A549 (cell line): ENCODE measurements at regions not wholly inside any gene's neighbourhood (a gene's known extent, or its start where the extent isn't known, plus 50 kb on each side); places are given as distances from the start of the nearest gene placed in this dataset.

Source experiments
- ATAC-seq, 2 experiments: fragments of 200-7000 bp in 1 of 2; fragments of >200 bp in 1 of 2; cut with Nextera tagmentation in 1 of 2; cut with Tn5 transposase in 1 of 2; 3 replicates each; pipeline versions ENCODE4 v1.8.0 to v1.9.1; 2018 to 2020; ENCODE audit warnings: mild to moderate bottlenecking in 1 of 2, moderate library complexity in 1 of 2
- CTCF ChIA-PET: fragments of 300-600 bp; sonication (Branson Sonifier 250); formaldehyde crosslinking; extraction: SDS; loops from one replicate; lab custom pipeline; 2021; ENCODE audit warnings: antibody characterized with exemption, inconsistent platforms; lab: Yijun Ruan, JAX
- POLR2A ChIA-PET: fragments of 350-600 bp; formaldehyde crosslinking; extraction: SDS; loops from one replicate; lab custom pipeline; 2021; ENCODE audit warnings: antibody characterized with exemption, inconsistent platforms; lab: Yijun Ruan, JAX
- DNase-seq, 2 experiments: peaks; one replicate each; pipeline versions ENCODE4 v3.0.0 to v3.0.0-alpha.2; 2011 to 2016; ENCODE audit warnings: low read depth in 1 of 2, low spot score in 1 of 2
- FAIRE-seq: peaks from 2 replicates; lab custom pipeline; 2011; peaks lifted over from hg19 to GRCh38; lab: Jason Lieb, UNC
- H3K27ac ChIP-seq, 2 experiments: fragments of >200 bp; sonication (Bioruptor Twin); formaldehyde crosslinking; 3 replicates each; pipeline ENCODE4 v1.5.1; 2016 to 2017
- H3K4me1 ChIP-seq: fragments of >200 bp; sonication (Bioruptor Twin); formaldehyde crosslinking; 3 replicates; pipeline ENCODE4 v1.6.1; 2016
- H3K4me2 ChIP-seq: fragments of >200 bp; sonication (Bioruptor Twin); formaldehyde crosslinking; 3 replicates; pipeline ENCODE4 v1.6.1; 2016
- H3K4me3 ChIP-seq: fragments of >200 bp; sonication (Bioruptor Twin); formaldehyde crosslinking; 3 replicates; pipeline ENCODE4 v1.5.1; 2016
- H3K9me3 ChIP-seq: fragments of >200 bp; sonication (Bioruptor Twin); formaldehyde crosslinking; 3 replicates; pipeline ENCODE4 v1.6.1; 2016
- CBX2 ChIP-seq: fragments of 200-600 bp; sonication (generic); IDR thresholded peaks from 2 replicates; pipeline ENCODE4 v1.6.1; 2016; ENCODE audit warnings: low read depth, mild to moderate bottlenecking, borderline replicate concordance
- CHD2 ChIP-seq: fragments of 150-350 bp; IDR thresholded peaks from 2 replicates; pipeline ENCODE4 v1.6.1; 2014; ENCODE audit warnings: low read length; ENCODE audit not compliant: partially characterized antibody
- CHD4 ChIP-seq: fragments of 200-600 bp; sonication (generic); IDR thresholded peaks from 2 replicates; pipeline ENCODE4 v1.6.1; 2016; ENCODE audit warnings: antibody characterized with exemption, mild to moderate bottlenecking, borderline replicate concordance
- EHMT2 ChIP-seq: fragments of 200-600 bp; sonication (generic); IDR thresholded peaks from 2 replicates; pipeline ENCODE4 v1.6.1; 2016; ENCODE audit warnings: antibody characterized with exemption, low read depth, mild to moderate bottlenecking, moderate library complexity
- EP300 ChIP-seq, 2 experiments: fragments of >200 bp; sonication (Bioruptor Twin); formaldehyde crosslinking; IDR thresholded peaks; 2 replicates in 1 of 2; 3 replicates in 1 of 2; pipeline ENCODE4 v1.6.1; 2016 to 2017
- ESRRA ChIP-seq: fragments of 150-350 bp; IDR thresholded peaks from 2 replicates; pipeline ENCODE4 v1.6.1; 2014; ENCODE audit warnings: mild to moderate bottlenecking, low read length, borderline replicate concordance
- FOSB ChIP-seq: fragments of 250-450 bp; sonication (Bioruptor Pico); IDR thresholded peaks from 2 replicates; pipeline ENCODE4 v1.5.0; 2020; ENCODE audit warnings: mild to moderate bottlenecking, moderate library complexity
- FOXS1 ChIP-seq: fragments of 250-450 bp; sonication (Bioruptor Pico); IDR thresholded peaks from 2 replicates; pipeline ENCODE4 v1.5.0; 2020; ENCODE audit warnings: mild to moderate bottlenecking, moderate library complexity
- GATA3 ChIP-seq: IDR thresholded peaks from 2 replicates; pipeline ENCODE4 v1.6.1; 2012; ENCODE audit warnings: borderline replicate concordance
- HOXB13 ChIP-seq: fragments of 250-450 bp; sonication (Bioruptor Pico); IDR thresholded peaks from 2 replicates; pipeline ENCODE4 v1.5.0; 2020; ENCODE audit warnings: low read depth, mild to moderate bottlenecking, moderate library complexity
- HOXB5 ChIP-seq: fragments of 250-450 bp; sonication (Bioruptor Pico); IDR thresholded peaks from 2 replicates; pipeline ENCODE4 v1.5.0; 2020; ENCODE audit warnings: mild to moderate bottlenecking, moderate library complexity
- JUN ChIP-seq, 2 experiments: fragments of >200 bp; sonication (Bioruptor Twin); formaldehyde crosslinking; IDR thresholded peaks; 2 replicates in 1 of 2; 3 replicates in 1 of 2; pipeline ENCODE4 v1.6.1; 2016 to 2017
- RNF2 ChIP-seq: fragments of 200-600 bp; sonication (generic); IDR thresholded peaks from 2 replicates; pipeline ENCODE4 v1.6.1; 2016; ENCODE audit warnings: low read depth, mild to moderate bottlenecking, antibody characterized with exemption, moderate library complexity, borderline replicate concordance
- TP53 ChIP-seq: fragments of 250-450 bp; sonication (Bioruptor Pico); IDR thresholded peaks from 2 replicates; pipeline ENCODE4 v1.5.0; 2021; ENCODE audit warnings: mild to moderate bottlenecking, moderate library complexity
- ZC3H11A ChIP-seq: fragments of 450-650 bp; IDR thresholded peaks from 2 replicates; pipeline ENCODE4 v1.6.1; 2014; ENCODE audit warnings: antibody characterized with exemption, mild to moderate bottlenecking
- ZSCAN20 ChIP-seq: fragments of 250-450 bp; sonication (Bioruptor Pico); IDR thresholded peaks from 2 replicates; pipeline ENCODE4 v1.8.0; 2022; ENCODE audit warnings: mild to moderate bottlenecking, moderate library complexity
- WGBS: methylation state at CpG from one replicate; pipeline ENCODE4 v1.1.6; 2017; ENCODE audit errors: missing lambda C conversion rate; 5-methylcytosine and 5-hydroxymethylcytosine counted together
- TF ChIP-seq, protein P1 (sequence below): IDR thresholded peaks from 2 replicates; pipeline ENCODE4 v1.6.1; 2012; ENCODE audit warnings: low read depth, borderline replicate concordance
- TF ChIP-seq, protein P2 (sequence below): fragments of 200-600 bp; sonication (generic); IDR thresholded peaks from 2 replicates; pipeline ENCODE4 v1.6.1; 2016; ENCODE audit warnings: antibody characterized with exemption, mild to moderate bottlenecking, moderate library complexity
- TF ChIP-seq, protein P3 (sequence below): fragments of >200 bp; sonication (Bioruptor Twin); formaldehyde crosslinking; IDR thresholded peaks from 2 replicates; pipeline ENCODE4 v1.6.1; 2016
- TF ChIP-seq, protein P4 (sequence below): fragments of 250-450 bp; sonication (Bioruptor Pico); IDR thresholded peaks from 2 replicates; pipeline ENCODE4 v1.5.0; 2020; ENCODE audit warnings: low read depth, mild to moderate bottlenecking, moderate library complexity
- TF ChIP-seq, protein P5 (sequence below): fragments of >200 bp; sonication (Bioruptor Twin); formaldehyde crosslinking; IDR thresholded peaks from 3 replicates; pipeline ENCODE4 v1.5.1; 2016

DNA sequence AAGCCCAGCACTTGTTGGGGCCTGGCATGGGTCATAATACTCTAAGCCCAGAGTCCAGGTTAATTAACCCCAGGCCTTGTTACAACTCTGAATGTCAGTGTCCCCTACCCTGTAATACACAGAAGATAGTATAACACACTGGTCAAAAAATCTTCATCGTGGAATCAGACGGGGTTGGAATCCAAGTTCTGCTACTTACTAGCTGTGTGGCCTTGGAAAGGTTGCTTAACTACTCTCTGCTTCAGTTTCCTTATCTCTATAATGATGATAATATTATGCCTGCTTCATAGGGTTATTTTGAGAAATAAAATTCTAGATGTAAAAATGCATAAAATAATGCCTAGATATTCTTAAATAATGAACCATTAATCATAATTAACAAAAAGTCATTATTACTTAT lies 77.8 kb upstream of the CTTNBP2NL start:
- ChIA-PET CTCF (interaction anchor here (1.2 kb wide), 1 partner anchor 493 kb away, joined by 3 read pairs; no protein-coding TSS in a partner anchor), POLR2A (no interaction called here)
- Histone ChIP-seq H3K4me1 (no peaks in the 10 kb centered on the region), H3K4me2 (no peak overlapping the region), H3K27ac (no peak overlapping the region), H3K4me3 (no peak overlapping the region), H3K9me3 (no peaks in the 10 kb centered on the region)
- FAIRE-seq (no peak), ATAC-seq (no peak), DNase-seq (no peak)
- TF ChIP-seq, protein P1, sequence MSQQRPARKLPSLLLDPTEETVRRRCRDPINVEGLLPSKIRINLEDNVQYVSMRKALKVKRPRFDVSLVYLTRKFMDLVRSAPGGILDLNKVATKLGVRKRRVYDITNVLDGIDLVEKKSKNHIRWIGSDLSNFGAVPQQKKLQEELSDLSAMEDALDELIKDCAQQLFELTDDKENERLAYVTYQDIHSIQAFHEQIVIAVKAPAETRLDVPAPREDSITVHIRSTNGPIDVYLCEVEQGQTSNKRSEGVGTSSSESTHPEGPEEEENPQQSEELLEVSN = no peak
- TF ChIP-seq ZC3H11A (no peak), CBX2 (no peak), TP53 (CRISPR knock-in tag) (no peak), FOSB (CRISPR knock-in tag) (no peak), HOXB13 (CRISPR knock-in tag) (no peak), GATA3 (no peak)
- TF ChIP-seq, protein P2, sequence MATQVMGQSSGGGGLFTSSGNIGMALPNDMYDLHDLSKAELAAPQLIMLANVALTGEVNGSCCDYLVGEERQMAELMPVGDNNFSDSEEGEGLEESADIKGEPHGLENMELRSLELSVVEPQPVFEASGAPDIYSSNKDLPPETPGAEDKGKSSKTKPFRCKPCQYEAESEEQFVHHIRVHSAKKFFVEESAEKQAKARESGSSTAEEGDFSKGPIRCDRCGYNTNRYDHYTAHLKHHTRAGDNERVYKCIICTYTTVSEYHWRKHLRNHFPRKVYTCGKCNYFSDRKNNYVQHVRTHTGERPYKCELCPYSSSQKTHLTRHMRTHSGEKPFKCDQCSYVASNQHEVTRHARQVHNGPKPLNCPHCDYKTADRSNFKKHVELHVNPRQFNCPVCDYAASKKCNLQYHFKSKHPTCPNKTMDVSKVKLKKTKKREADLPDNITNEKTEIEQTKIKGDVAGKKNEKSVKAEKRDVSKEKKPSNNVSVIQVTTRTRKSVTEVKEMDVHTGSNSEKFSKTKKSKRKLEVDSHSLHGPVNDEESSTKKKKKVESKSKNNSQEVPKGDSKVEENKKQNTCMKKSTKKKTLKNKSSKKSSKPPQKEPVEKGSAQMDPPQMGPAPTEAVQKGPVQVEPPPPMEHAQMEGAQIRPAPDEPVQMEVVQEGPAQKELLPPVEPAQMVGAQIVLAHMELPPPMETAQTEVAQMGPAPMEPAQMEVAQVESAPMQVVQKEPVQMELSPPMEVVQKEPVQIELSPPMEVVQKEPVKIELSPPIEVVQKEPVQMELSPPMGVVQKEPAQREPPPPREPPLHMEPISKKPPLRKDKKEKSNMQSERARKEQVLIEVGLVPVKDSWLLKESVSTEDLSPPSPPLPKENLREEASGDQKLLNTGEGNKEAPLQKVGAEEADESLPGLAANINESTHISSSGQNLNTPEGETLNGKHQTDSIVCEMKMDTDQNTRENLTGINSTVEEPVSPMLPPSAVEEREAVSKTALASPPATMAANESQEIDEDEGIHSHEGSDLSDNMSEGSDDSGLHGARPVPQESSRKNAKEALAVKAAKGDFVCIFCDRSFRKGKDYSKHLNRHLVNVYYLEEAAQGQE = no peak
- TF ChIP-seq, protein P3, sequence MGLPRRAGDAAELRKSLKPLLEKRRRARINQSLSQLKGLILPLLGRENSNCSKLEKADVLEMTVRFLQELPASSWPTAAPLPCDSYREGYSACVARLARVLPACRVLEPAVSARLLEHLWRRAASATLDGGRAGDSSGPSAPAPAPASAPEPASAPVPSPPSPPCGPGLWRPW = no peak
- 91% methylated on average over 2 of the region's 2 CpGs for WGBS

DNA sequence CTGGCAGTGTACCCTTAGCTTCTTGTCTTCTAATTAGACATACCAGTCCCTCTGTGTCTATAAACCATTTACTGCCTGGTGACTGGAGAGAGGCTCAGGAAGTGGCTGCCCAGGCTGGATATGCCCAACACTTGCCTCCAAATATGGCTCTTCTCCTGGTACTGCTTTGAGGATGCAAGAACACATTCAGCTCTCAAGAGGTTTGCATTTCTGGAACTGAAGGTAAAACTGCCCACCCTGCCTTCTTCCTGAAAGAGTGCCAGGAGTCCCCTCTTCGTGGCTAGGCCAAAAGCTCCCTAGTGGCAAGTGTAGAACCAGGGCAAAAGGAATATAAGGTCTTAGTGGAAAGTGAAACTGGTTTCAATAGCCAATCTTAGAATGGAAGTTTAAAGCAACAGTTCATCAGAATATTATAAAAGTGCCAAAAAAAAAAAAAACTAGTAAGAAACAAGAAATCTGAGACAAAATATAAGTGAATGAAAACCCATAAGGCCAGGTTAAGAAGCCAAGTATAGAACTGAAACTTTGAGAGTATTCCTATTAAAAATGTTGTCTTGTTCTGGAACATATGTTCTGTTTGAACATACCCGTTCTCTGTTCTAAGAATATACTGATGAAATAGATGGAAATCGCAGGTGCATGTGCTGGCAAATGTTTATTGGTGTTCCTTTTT lies 77.2 kb upstream of the CTTNBP2NL start:
- Histone ChIP-seq H3K9me3 (no peaks in the 10 kb centered on the region), H3K27ac (no peak overlapping the region), H3K4me3 (no peak overlapping the region), H3K4me2 (no peak overlapping the region), H3K4me1 (no peaks in the 10 kb centered on the region)
- no peak for ATAC-seq
- FAIRE-seq = no peak
- CTCF ChIA-PET = interaction anchor here (1.2 kb wide), 1 partner anchor 493 kb away, joined by 3 read pairs; no protein-coding TSS in a partner anchor
- TF ChIP-seq ESRRA (no peak), ZSCAN20 (CRISPR knock-in tag) (no peak), CHD4 (no peak), CHD2 (no peak), EHMT2 (no peak), TP53 (CRISPR knock-in tag) (no peak), JUN (IDR thresholded peaks at IDR 0.05) (no peak), EP300 (IDR thresholded peaks at IDR 0.05) (no peak), HOXB5 (CRISPR knock-in tag) (no peak), GATA3 (no peak), FOXS1 (CRISPR knock-in tag) (no peak), RNF2 (no peak)
- TF ChIP-seq, protein P2 = no peak
- TF ChIP-seq, protein P4, sequence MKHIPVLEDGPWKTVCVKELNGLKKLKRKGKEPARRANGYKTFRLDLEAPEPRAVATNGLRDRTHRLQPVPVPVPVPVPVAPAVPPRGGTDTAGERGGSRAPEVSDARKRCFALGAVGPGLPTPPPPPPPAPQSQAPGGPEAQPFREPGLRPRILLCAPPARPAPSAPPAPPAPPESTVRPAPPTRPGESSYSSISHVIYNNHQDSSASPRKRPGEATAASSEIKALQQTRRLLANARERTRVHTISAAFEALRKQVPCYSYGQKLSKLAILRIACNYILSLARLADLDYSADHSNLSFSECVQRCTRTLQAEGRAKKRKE (CRISPR knock-in tag) = no peak
- TF ChIP-seq, protein P5, sequence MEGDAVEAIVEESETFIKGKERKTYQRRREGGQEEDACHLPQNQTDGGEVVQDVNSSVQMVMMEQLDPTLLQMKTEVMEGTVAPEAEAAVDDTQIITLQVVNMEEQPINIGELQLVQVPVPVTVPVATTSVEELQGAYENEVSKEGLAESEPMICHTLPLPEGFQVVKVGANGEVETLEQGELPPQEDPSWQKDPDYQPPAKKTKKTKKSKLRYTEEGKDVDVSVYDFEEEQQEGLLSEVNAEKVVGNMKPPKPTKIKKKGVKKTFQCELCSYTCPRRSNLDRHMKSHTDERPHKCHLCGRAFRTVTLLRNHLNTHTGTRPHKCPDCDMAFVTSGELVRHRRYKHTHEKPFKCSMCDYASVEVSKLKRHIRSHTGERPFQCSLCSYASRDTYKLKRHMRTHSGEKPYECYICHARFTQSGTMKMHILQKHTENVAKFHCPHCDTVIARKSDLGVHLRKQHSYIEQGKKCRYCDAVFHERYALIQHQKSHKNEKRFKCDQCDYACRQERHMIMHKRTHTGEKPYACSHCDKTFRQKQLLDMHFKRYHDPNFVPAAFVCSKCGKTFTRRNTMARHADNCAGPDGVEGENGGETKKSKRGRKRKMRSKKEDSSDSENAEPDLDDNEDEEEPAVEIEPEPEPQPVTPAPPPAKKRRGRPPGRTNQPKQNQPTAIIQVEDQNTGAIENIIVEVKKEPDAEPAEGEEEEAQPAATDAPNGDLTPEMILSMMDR = no peak
- 4% methylated on average over 3 of the region's 3 CpGs for WGBS
- no peak for DNase-seq
- POLR2A ChIA-PET = no interaction called here
